ENCODE measurements at regions not wholly inside any gene's neighbourhood (a gene's known extent, or its start where the extent isn't known, plus 50 kb on each side); places are given as distances from the start of the nearest gene placed in this dataset.
"Not testable (repeated sequence)": the region's sequence is repeated elsewhere in the genome, so short reads cannot be mapped to it uniquely, and the experiment has no call there.

DNA sequence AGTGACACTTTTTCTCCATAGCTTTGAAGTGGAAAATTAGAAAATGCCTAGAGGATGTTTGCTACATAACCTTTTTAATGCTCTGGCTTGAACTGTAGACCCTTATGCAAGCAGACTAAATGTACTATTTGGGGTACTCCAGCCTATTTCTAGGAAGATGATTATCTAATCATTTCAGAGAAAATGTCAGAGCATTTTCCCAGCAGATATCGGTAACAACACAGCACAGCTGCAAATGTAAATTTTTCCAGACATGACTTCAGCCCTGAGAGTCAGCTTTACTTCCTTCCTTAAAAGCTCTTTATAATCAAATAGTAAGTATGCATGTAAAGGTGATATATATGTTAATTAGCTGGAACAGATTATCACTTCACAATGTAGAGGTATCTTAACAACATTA is 1647.1 kb downstream of the SUCLG1 start:
- DNase-seq (ENCODE audit: low spot score), result no peak

DNA sequence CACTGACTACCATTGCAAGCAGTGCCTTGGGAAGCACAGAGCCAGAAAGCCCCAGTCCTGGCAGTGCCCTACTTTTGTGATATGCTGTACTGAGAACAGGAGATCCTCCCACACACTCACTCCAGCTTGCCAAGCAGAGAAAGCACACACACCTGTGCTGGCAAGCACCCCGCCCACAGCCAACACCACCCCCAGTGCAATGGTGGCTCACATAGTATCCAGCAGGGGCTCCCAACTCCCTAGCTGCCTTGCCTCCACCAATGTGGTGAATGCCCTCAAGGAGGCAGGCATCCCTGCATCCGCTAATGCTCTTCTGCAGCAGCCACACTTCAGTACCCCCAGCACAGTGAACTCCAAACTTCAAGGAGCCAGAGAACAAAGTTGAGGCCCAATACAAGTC is 1655.8 kb downstream of the SUCLG1 start:
- no peak for DNase-seq (ENCODE audit: low spot score)

DNA sequence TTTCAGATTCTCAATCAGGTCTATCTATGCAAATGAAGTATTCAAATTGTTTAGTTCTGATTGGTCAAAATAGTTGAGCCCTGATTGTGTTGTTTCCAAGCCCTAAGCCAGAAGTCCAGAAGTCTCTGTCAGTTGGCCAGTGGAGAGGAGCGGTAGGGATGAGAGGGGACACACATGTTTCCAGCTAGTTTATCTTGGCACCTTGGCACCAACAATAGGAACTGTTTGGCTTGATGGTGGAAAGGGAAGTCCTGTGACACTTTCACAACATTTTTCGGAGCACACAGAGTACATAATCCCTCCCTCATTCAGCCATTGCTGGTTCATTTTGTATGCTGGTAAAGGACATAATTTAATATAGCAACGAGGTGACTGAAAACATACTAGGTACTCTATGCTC is 1661.6 kb downstream of the SUCLG1 start:
- no peak for DNase-seq (ENCODE audit: low spot score)

DNA sequence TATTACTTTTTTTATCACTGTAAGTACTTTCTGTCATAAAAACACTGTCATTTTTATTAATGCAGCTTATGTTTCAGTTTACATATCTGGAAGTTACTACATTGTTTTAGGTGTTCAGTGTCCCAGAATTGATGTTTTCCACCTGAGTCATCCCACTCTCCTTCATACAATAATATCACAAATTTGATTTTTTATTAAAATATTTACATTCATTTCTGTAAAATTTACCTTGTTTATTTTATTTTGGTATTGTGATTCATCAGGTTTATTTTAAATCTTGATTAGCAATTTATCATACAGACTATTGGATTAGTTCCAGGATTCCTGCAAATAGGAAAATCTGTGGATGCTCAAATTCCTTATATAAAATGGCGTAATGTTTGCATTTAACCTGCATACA is 1662.9 kb downstream of the SUCLG1 start:
- DNase-seq (ENCODE audit: low spot score), result no peak

DNA sequence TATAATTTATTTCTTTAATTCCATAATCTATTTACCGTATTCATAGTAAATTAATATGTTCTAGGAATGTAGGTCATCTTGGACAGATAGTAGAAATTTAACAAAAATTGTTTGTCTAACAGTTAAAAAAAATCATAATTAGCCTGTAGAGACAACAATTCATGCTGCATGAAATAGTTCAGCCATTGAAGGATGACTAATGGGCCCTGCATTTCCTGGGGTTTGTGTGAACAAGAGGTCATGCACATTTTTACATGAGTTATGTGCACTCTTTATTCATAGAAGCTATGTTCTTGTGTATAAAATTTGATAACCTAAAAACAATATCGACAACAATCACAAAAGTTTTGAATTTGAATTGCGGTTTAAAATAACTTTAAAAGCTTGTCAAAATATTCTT is 1663.6 kb downstream of the SUCLG1 start:
- no peak for DNase-seq (ENCODE audit: low spot score)

DNA sequence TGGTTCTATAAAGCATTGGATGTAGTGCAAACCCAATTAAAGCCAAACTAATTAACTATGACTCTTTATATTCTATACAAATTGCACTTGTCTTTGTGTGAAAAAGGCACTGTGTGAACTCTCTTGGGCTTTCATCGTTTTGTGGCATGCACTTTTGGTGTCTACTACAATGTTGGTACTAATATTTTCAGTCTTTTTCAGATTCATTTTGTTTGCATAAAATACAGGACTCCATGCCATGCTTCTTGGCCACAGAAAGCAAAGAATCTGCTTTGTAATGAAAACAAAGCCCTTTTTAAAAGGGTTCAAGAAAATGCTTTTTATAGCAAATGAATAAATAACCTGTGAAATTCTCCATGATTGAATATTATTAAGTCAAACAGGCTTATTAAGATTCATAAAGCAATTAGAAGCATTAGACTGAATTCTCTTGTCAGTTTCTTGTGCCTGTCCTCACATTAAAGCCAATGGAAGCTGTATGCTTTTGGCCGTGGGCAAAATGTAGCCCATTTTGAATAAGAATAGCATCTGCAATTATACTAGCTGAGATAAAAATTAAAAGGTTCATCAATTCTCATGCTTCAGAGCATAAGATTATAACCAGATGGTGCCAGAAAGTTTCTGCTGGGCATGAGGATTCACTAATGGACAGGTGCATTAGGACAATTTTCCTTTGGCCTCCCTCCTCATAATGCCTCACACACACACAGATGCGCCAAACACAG is 1665.2 kb downstream of the SUCLG1 start:
- DNase-seq (ENCODE audit: low spot score), result no peak

DNA sequence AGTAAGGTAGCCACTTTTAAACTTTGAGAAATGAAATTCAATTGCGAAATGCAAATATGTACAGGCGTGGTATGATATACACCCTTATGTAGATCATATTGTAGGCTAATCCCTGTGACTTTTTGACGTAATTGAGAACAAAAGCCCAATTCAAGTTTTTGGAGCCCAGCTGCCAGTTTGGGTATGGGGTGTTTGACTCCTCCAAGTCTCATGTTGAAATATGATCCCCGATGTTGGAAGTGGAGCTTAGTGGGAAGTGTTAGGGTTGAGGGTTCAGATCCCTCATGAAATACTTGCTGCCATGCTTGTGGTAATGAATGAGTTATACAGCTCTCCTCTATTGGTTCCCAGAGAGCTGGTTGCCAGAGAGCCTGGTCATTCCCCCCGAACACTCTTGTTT is 1666.8 kb downstream of the SUCLG1 start:
- no peak for DNase-seq (ENCODE audit: low spot score)

DNA sequence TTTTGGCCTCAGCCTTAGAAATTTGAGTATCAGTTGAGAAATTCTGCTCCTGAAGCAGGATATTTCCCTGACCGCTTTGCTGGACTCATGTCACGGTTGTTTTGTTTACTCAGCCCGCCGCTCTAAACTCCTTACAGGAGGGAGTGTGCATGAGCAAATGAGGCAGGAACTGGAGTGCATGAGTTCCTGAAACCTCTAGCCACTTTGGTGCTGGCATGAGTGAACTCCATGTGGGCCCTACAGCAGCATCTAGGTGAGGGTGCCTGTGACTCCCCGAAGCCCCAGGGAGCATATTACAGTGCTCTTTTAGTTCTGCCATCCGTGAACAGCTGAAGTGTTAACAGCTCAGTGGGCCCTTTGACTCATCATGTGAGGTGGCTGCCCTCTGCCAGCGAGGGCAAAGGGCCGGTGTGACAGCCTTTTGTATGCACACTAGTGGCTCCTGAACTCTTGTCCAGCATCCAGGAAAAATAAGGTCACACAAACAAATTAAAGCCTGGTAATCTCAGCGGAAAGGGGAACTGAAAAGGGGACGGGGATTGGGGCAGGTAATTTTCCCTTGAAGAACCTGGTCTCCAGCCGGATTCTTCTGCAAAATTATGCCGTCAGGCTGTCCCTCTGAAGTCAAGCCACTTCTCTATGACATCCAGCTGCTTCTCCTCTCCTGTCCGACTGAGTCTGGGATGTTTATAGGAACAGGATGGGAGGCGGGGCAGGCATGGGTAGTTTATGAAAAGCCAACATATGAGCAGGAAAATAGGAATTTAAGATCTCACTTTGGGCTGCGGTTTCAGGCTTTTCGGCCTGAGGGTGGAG is 1668.7 kb downstream of the SUCLG1 start:
- no peak for DNase-seq (ENCODE audit: low spot score)

DNA sequence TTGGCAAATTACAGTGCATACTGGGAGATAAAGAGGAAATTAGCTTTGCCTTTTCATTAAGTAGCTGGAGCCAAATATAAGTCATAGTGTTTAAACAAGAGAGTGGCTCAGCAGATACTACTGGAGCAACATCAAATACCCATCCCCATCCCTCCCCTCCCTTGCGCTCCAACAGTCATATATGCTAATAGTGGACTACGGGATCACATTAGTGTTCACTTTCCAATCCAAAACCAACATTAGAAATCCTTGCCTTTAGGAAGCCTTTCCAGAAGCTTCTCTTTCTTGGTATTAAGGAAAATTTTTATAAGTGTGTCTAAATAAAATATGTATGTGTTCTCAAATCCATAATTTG is 1669.3 kb downstream of the SUCLG1 start:
- no peak for DNase-seq (ENCODE audit: low spot score)

DNA sequence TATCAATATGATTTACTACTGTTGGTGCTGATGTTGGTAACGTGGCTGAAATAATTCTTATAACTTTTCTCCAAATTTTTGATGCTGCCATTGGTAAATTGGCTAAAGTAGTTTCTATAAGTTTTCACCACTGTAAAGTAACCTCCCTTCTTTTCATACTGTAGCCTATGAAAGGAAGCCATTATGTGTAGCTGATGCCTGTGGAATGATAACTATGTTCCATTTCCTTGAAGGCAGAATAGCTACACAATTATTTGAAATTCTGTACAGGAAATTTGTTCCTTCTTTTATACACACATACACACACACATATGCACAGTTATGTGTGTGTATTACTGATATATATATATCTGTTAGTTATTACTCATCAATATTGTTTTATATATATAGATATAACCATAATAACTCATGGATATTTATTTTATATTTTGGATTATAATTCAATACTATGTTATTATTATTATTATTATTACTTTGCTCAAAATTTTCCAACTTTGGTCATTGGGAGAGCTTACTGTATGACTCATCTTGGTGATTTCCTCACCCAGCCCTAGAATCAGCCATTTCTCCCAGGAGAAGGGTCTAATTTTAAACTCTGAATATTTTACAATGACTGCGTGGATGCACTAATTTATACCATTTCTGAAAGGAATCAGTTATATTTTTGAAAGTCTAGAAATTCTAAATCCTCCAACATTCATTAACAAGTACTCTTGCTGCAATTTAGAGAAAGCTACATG is 1677.7 kb downstream of the SUCLG1 start:
- DNase-seq (ENCODE audit: low spot score), result peak; percentile 22

DNA sequence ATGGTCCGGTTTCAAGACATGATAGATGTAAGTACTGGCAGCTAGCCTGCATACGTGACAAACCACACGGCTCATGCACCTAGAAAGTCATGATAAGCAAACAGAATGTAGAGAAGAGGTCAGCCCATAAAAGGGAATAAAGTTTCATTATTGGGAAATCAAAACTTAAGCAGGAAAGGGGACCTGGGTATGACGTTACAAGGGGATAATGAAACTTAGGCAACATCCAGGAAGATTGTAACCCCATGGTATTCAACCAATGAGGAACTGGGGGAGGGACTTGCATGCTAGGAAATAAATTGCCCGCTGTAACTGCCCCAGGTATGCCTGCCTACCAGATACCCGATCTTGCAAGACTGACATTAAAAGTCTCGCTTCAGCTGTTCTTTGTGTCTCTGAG is 1679.0 kb downstream of the SUCLG1 start:
- no peak for DNase-seq (ENCODE audit: low spot score)

DNA sequence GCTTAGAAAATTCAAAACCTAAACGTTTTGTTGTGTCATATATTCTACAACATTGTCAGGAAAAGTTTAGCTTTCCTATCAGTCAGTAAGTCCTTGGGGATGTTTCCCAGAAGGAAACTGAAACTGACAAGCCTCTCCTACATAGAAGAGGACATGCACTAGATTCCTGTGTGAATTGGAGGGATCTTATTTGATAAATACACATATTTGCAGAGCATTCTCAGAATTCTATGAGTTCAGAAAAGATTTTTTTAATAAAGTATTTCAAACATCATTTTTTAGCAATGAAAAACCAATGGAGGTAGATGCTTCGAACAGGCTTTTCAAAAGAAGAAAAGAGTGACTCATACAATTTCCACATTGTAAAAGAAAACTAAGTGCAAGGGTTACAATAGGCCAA is 1706.7 kb downstream of the SUCLG1 start:
- no peak for DNase-seq (ENCODE audit: low spot score)

DNA sequence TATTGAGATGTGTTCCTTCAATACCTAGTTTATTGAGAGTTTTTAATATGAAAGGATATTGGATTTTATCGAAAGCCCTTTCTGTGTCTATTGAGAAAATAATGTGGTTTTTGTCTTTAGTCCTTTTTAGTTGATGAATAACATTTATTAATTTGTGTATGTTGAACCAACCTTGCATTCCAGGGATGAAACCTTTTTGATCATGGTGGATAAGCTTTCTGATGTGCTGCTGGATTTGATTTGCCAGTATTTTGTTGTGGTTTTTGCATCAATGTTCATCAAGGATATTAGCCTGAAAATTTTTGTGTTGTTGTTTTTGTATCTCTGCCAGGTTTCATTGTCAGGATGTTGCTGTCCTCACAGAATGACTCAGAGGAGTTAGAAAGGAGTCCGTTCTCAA is 1710.4 kb downstream of the SUCLG1 start:
- no peak for DNase-seq (ENCODE audit: low spot score)

DNA sequence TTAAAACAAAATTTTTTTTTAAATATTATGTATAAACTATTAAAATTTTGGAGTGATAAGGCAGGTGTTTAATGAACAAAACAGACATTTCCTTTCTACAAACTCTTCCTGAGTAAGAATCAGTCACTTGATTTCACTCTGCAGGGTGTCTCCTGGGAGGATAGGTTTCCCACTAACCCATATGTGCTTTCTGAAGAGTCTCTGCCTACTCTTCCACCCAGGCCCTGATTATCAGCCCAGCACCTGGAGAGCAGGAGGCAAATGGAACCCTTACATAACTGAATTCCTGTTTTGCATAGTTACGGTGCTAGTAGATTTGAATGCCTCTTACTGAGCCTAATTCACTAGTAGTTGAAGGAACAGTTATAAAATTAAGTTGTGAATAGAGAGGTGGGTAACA is 1718.6 kb downstream of the SUCLG1 start:
- peak; percentile 63 for DNase-seq (ENCODE audit: low spot score)

DNA sequence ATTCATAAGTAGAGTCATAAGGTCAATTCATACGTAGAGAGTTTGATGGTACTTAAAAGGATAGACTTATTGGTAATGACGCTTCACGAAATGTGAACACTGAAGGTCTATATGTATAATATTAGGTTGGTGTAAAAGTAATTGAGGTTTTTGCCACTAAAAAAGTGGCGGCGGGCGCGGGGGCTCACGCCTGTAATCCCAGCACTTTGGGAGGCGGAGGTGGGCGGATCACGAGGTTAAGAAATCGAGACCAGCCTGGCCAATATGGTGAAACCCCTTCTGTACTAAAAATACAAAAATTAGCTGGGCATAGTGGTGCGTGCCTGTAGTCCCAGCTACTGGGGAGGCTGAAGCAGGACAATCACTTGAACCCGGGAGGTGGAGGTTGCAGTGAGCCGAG is 1721.1 kb downstream of the SUCLG1 start:
- not testable (repeated sequence) for DNase-seq (ENCODE audit: low spot score)

DNA sequence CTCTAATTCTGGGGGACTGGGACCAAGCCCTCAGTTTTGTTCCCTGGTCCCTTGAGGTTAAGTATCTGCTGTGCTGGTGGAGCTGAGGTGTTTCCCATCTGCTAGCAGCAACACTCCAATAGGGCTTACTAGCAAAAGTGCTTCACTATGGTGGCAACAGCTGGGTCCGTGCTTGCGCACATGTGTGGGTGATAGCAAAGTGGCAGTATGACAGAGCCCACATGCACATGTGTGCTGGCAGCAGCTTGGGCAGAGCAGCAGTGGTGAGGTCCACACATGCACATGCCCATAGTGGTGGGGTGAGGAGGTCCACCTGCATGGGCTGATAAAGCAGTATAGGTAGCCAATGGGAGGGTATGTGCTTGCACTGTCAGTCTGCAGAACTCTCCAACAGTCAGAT is 1723.7 kb downstream of the SUCLG1 start:
- no peak for DNase-seq (ENCODE audit: low spot score)

DNA sequence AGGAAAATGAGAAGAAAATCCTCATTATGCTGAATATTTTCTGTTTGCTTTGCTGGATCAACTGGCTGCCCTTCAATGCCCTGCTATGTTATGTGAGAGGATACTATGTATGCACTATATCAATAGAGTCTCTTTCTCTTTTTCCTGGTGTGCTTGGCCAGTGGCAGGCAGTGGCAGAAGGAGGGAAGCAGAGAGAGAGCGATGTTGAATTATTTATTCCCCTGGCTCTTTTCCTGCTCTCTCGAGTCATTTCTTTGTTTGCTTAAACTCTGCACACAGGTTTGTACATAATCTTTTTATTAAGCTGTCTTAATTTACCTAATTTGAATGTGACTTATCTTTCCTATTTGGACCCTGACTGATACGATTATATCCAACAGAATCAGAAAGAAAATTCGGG is 1727.3 kb downstream of the SUCLG1 start:
- no peak for DNase-seq (ENCODE audit: low spot score)

DNA sequence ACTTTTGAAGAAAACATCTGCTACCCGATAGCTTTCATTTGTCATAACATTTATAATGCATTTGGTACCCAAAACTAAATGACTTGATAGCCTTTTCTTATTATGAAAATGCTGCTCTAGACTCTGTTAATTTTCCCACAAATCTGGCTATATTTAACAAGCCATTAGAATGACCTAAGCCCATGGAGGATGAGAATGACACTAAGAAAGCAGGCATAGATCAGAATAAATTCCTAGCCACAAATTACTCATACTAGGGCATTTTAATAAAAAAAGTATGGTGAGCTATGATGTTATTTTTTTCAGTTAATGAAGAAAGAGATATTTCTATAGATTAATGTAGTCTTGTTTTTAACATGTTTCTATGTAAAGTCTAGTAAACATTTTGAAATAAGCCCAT is 1728.3 kb downstream of the SUCLG1 start:
- DNase-seq (ENCODE audit: low spot score), result no peak

DNA sequence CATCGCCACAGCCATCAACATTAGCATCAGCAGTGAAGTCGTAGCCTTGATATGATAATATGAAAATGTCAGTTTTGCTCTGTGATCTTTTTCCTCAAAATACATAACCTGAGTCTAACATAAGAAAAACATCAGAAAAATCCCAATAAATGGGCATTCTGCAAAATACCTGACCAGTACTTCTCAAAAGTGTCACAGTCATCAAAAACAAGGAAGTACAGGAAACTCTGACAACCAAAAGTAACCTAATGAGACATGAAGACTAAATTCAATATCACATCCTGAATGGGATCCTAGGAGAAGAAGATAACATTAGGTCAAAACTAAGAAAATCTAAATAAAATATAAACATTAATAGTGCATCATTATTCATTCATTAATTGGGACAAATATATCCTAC is 1731.0 kb downstream of the SUCLG1 start:
- no peak for DNase-seq (ENCODE audit: low spot score)

DNA sequence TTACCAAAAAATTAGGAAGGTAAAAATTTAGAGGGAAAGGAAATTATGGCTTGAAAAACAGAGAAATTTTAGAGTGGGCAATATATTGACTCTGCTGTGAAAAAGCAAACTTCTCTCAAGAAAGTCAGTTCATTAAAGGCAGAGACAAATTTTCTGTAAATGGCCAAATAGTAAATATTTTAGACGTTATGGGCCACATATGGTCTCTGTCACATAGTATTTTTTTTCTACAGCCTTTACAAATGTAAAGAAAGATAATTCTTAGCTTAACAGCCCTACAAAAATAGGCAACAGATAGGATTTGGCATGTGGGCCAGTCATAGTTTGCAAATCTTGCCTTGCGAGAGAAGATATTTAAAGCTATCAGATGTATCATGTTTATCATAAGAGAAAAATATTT is 1750.4 kb downstream of the SUCLG1 start:
- no peak for DNase-seq (ENCODE audit: low spot score)

DNA sequence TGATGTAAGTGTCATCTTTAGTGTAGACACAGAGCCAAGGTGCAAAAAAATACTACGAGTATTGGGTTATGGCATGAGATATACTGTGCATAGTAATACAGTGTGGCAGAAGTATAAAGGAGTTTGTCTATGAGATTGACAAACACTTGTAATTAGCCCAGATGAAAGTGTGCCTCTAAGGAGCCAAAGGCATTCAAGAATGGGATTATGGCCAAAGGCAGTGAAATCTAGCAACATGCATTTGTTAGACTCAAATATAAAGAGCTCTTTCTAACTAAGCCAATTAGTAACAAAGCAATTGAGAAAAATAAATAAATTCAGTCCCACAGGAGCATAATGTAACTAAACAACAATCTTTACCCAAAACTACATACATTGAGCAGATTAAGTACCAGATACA is 1761.8 kb downstream of the SUCLG1 start:
- DNase-seq (ENCODE audit: low spot score), result no peak

DNA sequence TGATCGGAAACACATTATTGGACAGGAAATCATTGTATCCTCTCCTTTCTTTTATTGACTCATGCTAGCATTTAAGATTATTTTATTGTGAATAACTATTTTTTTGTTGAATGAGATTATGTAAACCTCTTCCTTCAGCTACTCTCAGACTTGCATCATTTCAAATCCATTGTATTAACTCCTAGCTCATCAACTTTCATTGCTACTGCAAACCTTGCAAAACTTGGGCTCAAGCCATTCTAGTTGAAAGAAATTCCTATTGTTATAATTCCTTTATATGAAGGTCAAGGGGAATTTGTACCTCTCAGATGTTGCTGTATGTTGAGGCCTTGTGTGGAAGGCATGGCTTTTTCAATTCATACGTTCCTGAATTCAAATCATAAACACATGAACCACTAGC is 1764.6 kb downstream of the SUCLG1 start:
- DNase-seq (ENCODE audit: low spot score), result no peak

DNA sequence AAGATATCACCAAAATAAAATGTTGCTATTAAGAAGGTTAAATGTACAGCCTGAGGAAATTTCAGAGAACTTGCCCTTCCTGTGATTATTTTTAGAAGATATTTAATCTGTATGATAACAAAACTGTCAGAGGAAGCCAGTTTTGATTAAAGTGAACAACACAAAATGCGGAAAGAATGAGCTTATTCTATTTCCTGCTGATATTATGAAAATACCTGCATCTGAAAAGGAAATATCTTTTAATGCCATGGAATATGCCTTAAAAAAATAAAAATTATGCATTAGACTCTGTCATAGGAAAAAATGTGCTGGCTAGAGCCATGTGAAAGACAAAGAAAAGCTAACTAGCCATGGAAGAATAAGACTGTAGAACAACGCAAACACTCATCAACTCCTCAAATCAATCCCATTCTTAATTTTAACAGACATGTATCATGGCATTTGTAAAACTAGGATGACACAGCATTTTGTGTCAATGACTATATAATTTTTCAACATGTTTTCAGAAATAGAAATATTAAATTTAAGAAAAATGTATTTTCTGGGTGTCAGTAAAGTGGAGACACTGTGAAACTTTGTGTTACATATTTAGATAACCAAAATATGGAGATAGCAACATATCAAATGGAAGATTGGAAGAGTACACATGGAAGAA is 1768.2 kb downstream of the SUCLG1 start:
- DNase-seq (ENCODE audit: low spot score), result no peak

Data from putamen (tissue), 1 donor.